Mesenchymal stem cell (in vitro differentiated cells and primary cell): ENCODE measurements at regions not wholly inside any gene's neighbourhood (a gene's known extent, or its start where the extent isn't known, plus 50 kb on each side); places are given as distances from the start of the nearest gene placed in this dataset.

Experiments used
- DNase-seq: peaks from one replicate; pipeline ENCODE4 v3.0.0-alpha.2; 2013
- H2AFZ ChIP-seq: one replicate; pipeline ENCODE4 v1.6.1; 2013; ENCODE audit warnings: low read depth, mild to moderate bottlenecking, control low read depth, inconsistent platforms, low read length, moderate library complexity
- H2AK5ac ChIP-seq: 2 replicates; pipeline ENCODE4 v1.6.1; 2013; ENCODE audit warnings: low read length, moderate library complexity, mild to moderate bottlenecking, inconsistent platforms; ENCODE audit not compliant: severe bottlenecking
- H2BK120ac ChIP-seq: one replicate; pipeline ENCODE4 v1.6.1; 2013; ENCODE audit warnings: low read depth, mild to moderate bottlenecking, inconsistent platforms, low read length, moderate library complexity
- H2BK12ac ChIP-seq, 2 experiments: one replicate each; pipeline ENCODE4 v1.6.1; 2013; ENCODE audit warnings: inconsistent platforms in 2 of 2, low read length in 2 of 2, mild to moderate bottlenecking in 2 of 2, moderate library complexity in 2 of 2, control low read depth in 1 of 2
- H2BK15ac ChIP-seq: one replicate; pipeline ENCODE4 v1.6.1; 2013; ENCODE audit warnings: mild to moderate bottlenecking, low read depth, inconsistent platforms; ENCODE audit not compliant: poor library complexity, severe bottlenecking
- H2BK5ac ChIP-seq: 2 replicates; pipeline ENCODE4 v1.6.1; 2013; ENCODE audit warnings: low read depth, mild to moderate bottlenecking, low read length, control low read depth, inconsistent platforms; ENCODE audit not compliant: poor library complexity, severe bottlenecking
- H3K14ac ChIP-seq, 2 experiments: one replicate each; pipeline ENCODE4 v1.6.1; 2013; ENCODE audit warnings: inconsistent platforms in 2 of 2, low read length in 2 of 2, control low read depth in 1 of 2, mild to moderate bottlenecking in 1 of 2, moderate library complexity in 1 of 2
- H3K18ac ChIP-seq, 2 experiments: one replicate each; pipeline ENCODE4 v1.6.1; 2013; ENCODE audit warnings: inconsistent platforms in 2 of 2, low read length in 2 of 2, control low read depth in 1 of 2, low read depth in 1 of 2, mild to moderate bottlenecking in 1 of 2
- H3K23ac ChIP-seq, 2 experiments: one replicate each; pipeline ENCODE4 v1.6.1; 2013; ENCODE audit warnings: inconsistent platforms in 2 of 2, low read length in 2 of 2, mild to moderate bottlenecking in 2 of 2, moderate library complexity in 2 of 2, control low read depth in 1 of 2
- H3K27ac ChIP-seq: 2 replicates; pipeline ENCODE4 v1.5.1; 2013; ENCODE audit warnings: mild to moderate bottlenecking, moderate library complexity, low read length, control low read depth, inconsistent platforms; ENCODE audit not compliant: poor library complexity, severe bottlenecking
- H3K27me3 ChIP-seq, 2 experiments: 2 replicates each; pipeline versions ENCODE4 v1.6.1 to v1.7.0; 2013; ENCODE audit warnings: low read length in 2 of 2, mild to moderate bottlenecking in 2 of 2, moderate library complexity in 2 of 2, control low read depth in 1 of 2, inconsistent platforms in 1 of 2; ENCODE audit not compliant: control insufficient read depth in 1 of 2, insufficient read depth in 1 of 2
- H3K36me3 ChIP-seq, 2 experiments: 2 replicates each; pipeline versions ENCODE4 v1.6.1 to v1.7.0; 2013; ENCODE audit warnings: low read length in 2 of 2, control low read depth in 1 of 2, inconsistent platforms in 1 of 2, low read depth in 1 of 2, mild to moderate bottlenecking in 1 of 2; ENCODE audit not compliant: insufficient read depth in 2 of 2, control insufficient read depth in 1 of 2
- H3K4ac ChIP-seq, 2 experiments: one replicate each; pipeline ENCODE4 v1.6.1; 2013; ENCODE audit warnings: inconsistent platforms in 2 of 2, low read length in 2 of 2, mild to moderate bottlenecking in 2 of 2, moderate library complexity in 2 of 2, control low read depth in 1 of 2, low read depth in 1 of 2
- H3K4me1 ChIP-seq: 2 replicates; pipeline ENCODE4 v1.6.1; 2013; ENCODE audit warnings: low read depth, low read length, control low read depth; ENCODE audit not compliant: control insufficient read depth, insufficient read depth
- H3K4me2 ChIP-seq: 2 replicates; pipeline ENCODE4 v1.6.1; 2013; ENCODE audit warnings: low read length, mild to moderate bottlenecking, inconsistent platforms; ENCODE audit not compliant: poor library complexity, severe bottlenecking
- H3K4me3 ChIP-seq, 2 experiments: 2 replicates each; pipeline versions ENCODE4 v1.5.1 to v1.7.0; 2013; ENCODE audit warnings: low read length in 2 of 2, mild to moderate bottlenecking in 2 of 2, control low read depth in 1 of 2, low read depth in 1 of 2; ENCODE audit not compliant: insufficient read depth in 1 of 2
- H3K79me1 ChIP-seq: replicated peaks from 2 replicates; pipeline ENCODE4 v1.6.1; 2013; ENCODE audit warnings: mild to moderate bottlenecking, control low read depth, low read length, inconsistent platforms; ENCODE audit not compliant: poor library complexity, severe bottlenecking
- H3K9ac ChIP-seq: 2 replicates; pipeline ENCODE4 v1.7.0; 2013; ENCODE audit warnings: mild to moderate bottlenecking, low read length, moderate library complexity
- H3K9me3 ChIP-seq: 2 replicates; pipeline ENCODE4 v1.7.0; 2013; ENCODE audit warnings: mild to moderate bottlenecking, low read length; ENCODE audit not compliant: control insufficient read depth
- H4K8ac ChIP-seq: one replicate; pipeline ENCODE4 v1.6.1; 2013; ENCODE audit warnings: inconsistent platforms, mild to moderate bottlenecking, low read length, moderate library complexity
- H4K91ac ChIP-seq: one replicate; pipeline ENCODE4 v1.6.1; 2013; ENCODE audit warnings: mild to moderate bottlenecking, low read length, inconsistent platforms
- WGBS: methylation state at CpG from one replicate; pipeline ENCODE4 v1.1.7; 2013; ENCODE audit warnings: mixed read lengths; 5-methylcytosine and 5-hydroxymethylcytosine counted together

GRCh38 chr10:45564303-45564959 is 108.1 kb downstream of the ZFAND4 start:
- H2BK12ac ChIP-seq = no peak overlapping the region
- H3K27ac ChIP-seq = no peak overlapping the region
- H3K27me3 ChIP-seq = no peaks in the 10 kb centered on the region
- H3K9ac ChIP-seq = no peak overlapping the region
- no peak overlapping the region for H3K23ac ChIP-seq
- H3K4me2 ChIP-seq = no peak overlapping the region
- no peaks in the 10 kb centered on the region for H3K9me3 ChIP-seq
- no peaks in the 10 kb centered on the region for H3K4me1 ChIP-seq
- H2BK15ac ChIP-seq = no peak overlapping the region
- H3K18ac ChIP-seq = no peak overlapping the region
- H4K8ac ChIP-seq = no peak overlapping the region
- H3K79me1 ChIP-seq = peaks cover 12% of the 10 kb centered on the region
- DNase-seq = no peak
- H3K4ac ChIP-seq = no peak overlapping the region
- no peak overlapping the region for H2AFZ ChIP-seq
- H3K36me3 ChIP-seq = peaks cover 0 to 4% of the 10 kb centered on the region in 2 experiments
- 96% methylated on average over 3 of the region's 3 CpGs for WGBS
- H2BK5ac ChIP-seq = no peak overlapping the region
- no peak overlapping the region for H2AK5ac ChIP-seq
- H3K4me3 ChIP-seq = no peak overlapping the region
- H4K91ac ChIP-seq = no peak overlapping the region
- H3K14ac ChIP-seq = no peak overlapping the region
- no peak overlapping the region for H2BK120ac ChIP-seq

- no peak overlapping the region for H3K4me2 ChIP-seq
- no peak overlapping the region for H4K91ac ChIP-seq
- no peak overlapping the region for H2AFZ ChIP-seq
- no peak overlapping the region for H2BK120ac ChIP-seq
- H2BK15ac ChIP-seq = no peak overlapping the region
- peak overlapping the region; percentile 5 for H3K9ac ChIP-seq
- no peaks in the 10 kb centered on the region for H3K9me3 ChIP-seq
- no peak overlapping the region for H3K23ac ChIP-seq
- no peaks in the 10 kb centered on the region for H3K4me1 ChIP-seq
- no peak overlapping the region for H4K8ac ChIP-seq
- no peak overlapping the region for H3K4me3 ChIP-seq
- DNase-seq = no peak
- no peak overlapping the region for H3K4ac ChIP-seq
- H3K18ac ChIP-seq = no peak overlapping the region
- no peak overlapping the region for H2BK5ac ChIP-seq
- H3K36me3 ChIP-seq = peaks cover 0 to 7% of the 10 kb centered on the region in 2 experiments
- no peak overlapping the region for H3K27ac ChIP-seq
- no peak overlapping the region for H3K14ac ChIP-seq
- no peak overlapping the region for H2BK12ac ChIP-seq
- peaks cover 12% of the 10 kb centered on the region for H3K79me1 ChIP-seq
- no peak overlapping the region for H2AK5ac ChIP-seq
- no peaks in the 10 kb centered on the region for H3K27me3 ChIP-seq
Measured at GRCh38 chr10:45561952-45562351, 110.6 kb downstream of the ZFAND4 start.

- Histone ChIP-seq H2BK12ac (no peak overlapping the region), H3K23ac (no peak overlapping the region), H3K4ac (no peak overlapping the region), H3K79me1 (peaks cover 12% of the 10 kb centered on the region), H2AFZ (no peak overlapping the region), H3K14ac (no peak overlapping the region), H4K8ac (no peak overlapping the region), H2BK5ac (no peak overlapping the region), H4K91ac (no peak overlapping the region), H3K27ac (no peak overlapping the region), H2BK15ac (no peak overlapping the region), H2BK120ac (no peak overlapping the region), H3K4me1 (no peaks in the 10 kb centered on the region), H3K9ac (no peak overlapping the region), H3K4me3 (no peak overlapping the region), H3K9me3 (no peaks in the 10 kb centered on the region), H2AK5ac (no peak overlapping the region), H3K36me3 (peaks cover 0 to 7% of the 10 kb centered on the region in 2 experiments), H3K4me2 (no peak overlapping the region), H3K18ac (no peak overlapping the region), H3K27me3 (no peaks in the 10 kb centered on the region)
- DNase-seq = no peak
- WGBS = 89% methylated on average over 10 of the region's 10 CpGs
Measured at GRCh38 chr10:45560262-45560661, 112.3 kb downstream of the ZFAND4 start.

GRCh38 chr10:45558425-45558824 is 114.1 kb downstream of the ZFAND4 start:
- no peak overlapping the region for H3K23ac ChIP-seq
- no peak overlapping the region for H4K91ac ChIP-seq
- no peak overlapping the region for H2BK12ac ChIP-seq
- no peaks in the 10 kb centered on the region for H3K4me1 ChIP-seq
- H3K9me3 ChIP-seq = no peaks in the 10 kb centered on the region
- DNase-seq = no peak
- H3K14ac ChIP-seq = peak overlapping the region in 1 of 2 experiments; percentile 6
- no peak overlapping the region for H2AFZ ChIP-seq
- H4K8ac ChIP-seq = no peak overlapping the region
- H2BK120ac ChIP-seq = no peak overlapping the region
- no peaks in the 10 kb centered on the region for H3K27me3 ChIP-seq
- H3K36me3 ChIP-seq = peaks cover 0 to 7% of the 10 kb centered on the region in 2 experiments
- WGBS = 83% methylated on average over 2 of the region's 7 CpGs
- H3K18ac ChIP-seq = no peak overlapping the region
- no peak overlapping the region for H3K4me3 ChIP-seq
- no peak overlapping the region for H3K4ac ChIP-seq
- no peak overlapping the region for H3K4me2 ChIP-seq
- H3K9ac ChIP-seq = no peak overlapping the region
- H2BK15ac ChIP-seq = no peak overlapping the region
- H2AK5ac ChIP-seq = no peak overlapping the region
- peaks cover 16% of the 10 kb centered on the region for H3K79me1 ChIP-seq
- H2BK5ac ChIP-seq = no peak overlapping the region
- no peak overlapping the region for H3K27ac ChIP-seq
